ENCODE measurements at regions not wholly inside any gene's neighbourhood (a gene's known extent, or its start where the extent isn't known, plus 50 kb on each side); places are given as distances from the start of the nearest gene placed in this dataset.

DNA sequence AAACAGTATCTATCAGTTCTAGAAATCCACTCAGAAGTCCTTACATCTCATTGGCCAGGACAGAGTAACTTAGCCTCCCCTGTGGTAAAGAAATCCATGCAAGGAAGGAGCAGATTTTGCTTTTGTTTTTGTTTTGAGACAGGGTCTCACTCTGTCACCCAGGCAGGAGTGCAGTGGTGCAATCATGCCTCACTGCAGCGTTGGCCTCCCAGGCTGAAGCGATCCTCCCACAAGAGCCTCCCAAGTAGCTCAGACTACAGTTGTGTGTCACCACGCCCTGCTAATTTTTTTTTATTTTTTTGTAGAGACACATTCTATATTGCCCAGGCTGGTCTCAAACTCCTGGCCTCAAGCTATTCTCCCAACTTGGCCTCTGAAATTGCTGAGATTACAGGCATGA is 185.1 kb downstream of the NRP2 start:
- ATAC-seq (no peak), DNase-seq (ENCODE audit: low spot score) (no peak)
- Mint-ChIP-seq H3K4me3 (no peak overlapping the region), H3K36me3 (no peaks in the 10 kb centered on the region), H3K27ac (no peak overlapping the region), H3K27me3 (ENCODE audit: low read depth) (no peaks in the 10 kb centered on the region), H3K9me3 (0 out of 2 replicates have a peak, but pooled peaks cover 3% of the 10 kb centered on the region), H3K4me1 (no peaks in the 10 kb centered on the region)
- TF ChIP-seq, protein P1, sequence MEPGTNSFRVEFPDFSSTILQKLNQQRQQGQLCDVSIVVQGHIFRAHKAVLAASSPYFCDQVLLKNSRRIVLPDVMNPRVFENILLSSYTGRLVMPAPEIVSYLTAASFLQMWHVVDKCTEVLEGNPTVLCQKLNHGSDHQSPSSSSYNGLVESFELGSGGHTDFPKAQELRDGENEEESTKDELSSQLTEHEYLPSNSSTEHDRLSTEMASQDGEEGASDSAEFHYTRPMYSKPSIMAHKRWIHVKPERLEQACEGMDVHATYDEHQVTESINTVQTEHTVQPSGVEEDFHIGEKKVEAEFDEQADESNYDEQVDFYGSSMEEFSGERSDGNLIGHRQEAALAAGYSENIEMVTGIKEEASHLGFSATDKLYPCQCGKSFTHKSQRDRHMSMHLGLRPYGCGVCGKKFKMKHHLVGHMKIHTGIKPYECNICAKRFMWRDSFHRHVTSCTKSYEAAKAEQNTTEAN (CRISPR knock-in tag; IDR thresholded peaks at IDR 0.05), result no peak
- TF ChIP-seq, protein P2, sequence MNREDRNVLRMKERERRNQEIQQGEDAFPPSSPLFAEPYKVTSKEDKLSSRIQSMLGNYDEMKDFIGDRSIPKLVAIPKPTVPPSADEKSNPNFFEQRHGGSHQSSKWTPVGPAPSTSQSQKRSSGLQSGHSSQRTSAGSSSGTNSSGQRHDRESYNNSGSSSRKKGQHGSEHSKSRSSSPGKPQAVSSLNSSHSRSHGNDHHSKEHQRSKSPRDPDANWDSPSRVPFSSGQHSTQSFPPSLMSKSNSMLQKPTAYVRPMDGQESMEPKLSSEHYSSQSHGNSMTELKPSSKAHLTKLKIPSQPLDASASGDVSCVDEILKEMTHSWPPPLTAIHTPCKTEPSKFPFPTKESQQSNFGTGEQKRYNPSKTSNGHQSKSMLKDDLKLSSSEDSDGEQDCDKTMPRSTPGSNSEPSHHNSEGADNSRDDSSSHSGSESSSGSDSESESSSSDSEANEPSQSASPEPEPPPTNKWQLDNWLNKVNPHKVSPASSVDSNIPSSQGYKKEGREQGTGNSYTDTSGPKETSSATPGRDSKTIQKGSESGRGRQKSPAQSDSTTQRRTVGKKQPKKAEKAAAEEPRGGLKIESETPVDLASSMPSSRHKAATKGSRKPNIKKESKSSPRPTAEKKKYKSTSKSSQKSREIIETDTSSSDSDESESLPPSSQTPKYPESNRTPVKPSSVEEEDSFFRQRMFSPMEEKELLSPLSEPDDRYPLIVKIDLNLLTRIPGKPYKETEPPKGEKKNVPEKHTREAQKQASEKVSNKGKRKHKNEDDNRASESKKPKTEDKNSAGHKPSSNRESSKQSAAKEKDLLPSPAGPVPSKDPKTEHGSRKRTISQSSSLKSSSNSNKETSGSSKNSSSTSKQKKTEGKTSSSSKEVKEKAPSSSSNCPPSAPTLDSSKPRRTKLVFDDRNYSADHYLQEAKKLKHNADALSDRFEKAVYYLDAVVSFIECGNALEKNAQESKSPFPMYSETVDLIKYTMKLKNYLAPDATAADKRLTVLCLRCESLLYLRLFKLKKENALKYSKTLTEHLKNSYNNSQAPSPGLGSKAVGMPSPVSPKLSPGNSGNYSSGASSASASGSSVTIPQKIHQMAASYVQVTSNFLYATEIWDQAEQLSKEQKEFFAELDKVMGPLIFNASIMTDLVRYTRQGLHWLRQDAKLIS (CRISPR knock-in tag; IDR thresholded peaks at IDR 0.05; ENCODE audit: borderline replicate concordance), result no peak
- TF ChIP-seq FOXK1 (CRISPR knock-in tag; IDR thresholded peaks at IDR 0.05) (no peak), TP53 (CRISPR knock-in tag; IDR thresholded peaks at IDR 0.05) (no peak), ZNF423 (CRISPR knock-in tag; IDR thresholded peaks at IDR 0.05) (no peak), FOXP1 (CRISPR knock-in tag; IDR thresholded peaks at IDR 0.05; ENCODE audit: borderline replicate concordance) (no peak), CREM (CRISPR knock-in tag; IDR thresholded peaks at IDR 0.05) (no peak), SMAD3 (CRISPR knock-in tag; IDR thresholded peaks at IDR 0.05; ENCODE audit: borderline replicate concordance) (no peak), ZNF219 (CRISPR knock-in tag; IDR thresholded peaks at IDR 0.05; ENCODE audit: borderline replicate concordance) (no peak)
- TF ChIP-seq, protein P3, sequence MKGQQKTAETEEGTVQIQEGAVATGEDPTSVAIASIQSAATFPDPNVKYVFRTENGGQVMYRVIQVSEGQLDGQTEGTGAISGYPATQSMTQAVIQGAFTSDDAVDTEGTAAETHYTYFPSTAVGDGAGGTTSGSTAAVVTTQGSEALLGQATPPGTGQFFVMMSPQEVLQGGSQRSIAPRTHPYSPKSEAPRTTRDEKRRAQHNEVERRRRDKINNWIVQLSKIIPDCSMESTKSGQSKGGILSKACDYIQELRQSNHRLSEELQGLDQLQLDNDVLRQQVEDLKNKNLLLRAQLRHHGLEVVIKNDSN (CRISPR knock-in tag; IDR thresholded peaks at IDR 0.05), result no peak
- TF ChIP-seq, protein P4, sequence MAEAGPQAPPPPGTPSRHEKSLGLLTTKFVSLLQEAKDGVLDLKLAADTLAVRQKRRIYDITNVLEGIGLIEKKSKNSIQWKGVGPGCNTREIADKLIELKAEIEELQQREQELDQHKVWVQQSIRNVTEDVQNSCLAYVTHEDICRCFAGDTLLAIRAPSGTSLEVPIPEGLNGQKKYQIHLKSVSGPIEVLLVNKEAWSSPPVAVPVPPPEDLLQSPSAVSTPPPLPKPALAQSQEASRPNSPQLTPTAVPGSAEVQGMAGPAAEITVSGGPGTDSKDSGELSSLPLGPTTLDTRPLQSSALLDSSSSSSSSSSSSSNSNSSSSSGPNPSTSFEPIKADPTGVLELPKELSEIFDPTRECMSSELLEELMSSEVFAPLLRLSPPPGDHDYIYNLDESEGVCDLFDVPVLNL (CRISPR knock-in tag; IDR thresholded peaks at IDR 0.05; ENCODE audit: borderline replicate concordance, low read depth), result no peak
- TF ChIP-seq, protein P5, sequence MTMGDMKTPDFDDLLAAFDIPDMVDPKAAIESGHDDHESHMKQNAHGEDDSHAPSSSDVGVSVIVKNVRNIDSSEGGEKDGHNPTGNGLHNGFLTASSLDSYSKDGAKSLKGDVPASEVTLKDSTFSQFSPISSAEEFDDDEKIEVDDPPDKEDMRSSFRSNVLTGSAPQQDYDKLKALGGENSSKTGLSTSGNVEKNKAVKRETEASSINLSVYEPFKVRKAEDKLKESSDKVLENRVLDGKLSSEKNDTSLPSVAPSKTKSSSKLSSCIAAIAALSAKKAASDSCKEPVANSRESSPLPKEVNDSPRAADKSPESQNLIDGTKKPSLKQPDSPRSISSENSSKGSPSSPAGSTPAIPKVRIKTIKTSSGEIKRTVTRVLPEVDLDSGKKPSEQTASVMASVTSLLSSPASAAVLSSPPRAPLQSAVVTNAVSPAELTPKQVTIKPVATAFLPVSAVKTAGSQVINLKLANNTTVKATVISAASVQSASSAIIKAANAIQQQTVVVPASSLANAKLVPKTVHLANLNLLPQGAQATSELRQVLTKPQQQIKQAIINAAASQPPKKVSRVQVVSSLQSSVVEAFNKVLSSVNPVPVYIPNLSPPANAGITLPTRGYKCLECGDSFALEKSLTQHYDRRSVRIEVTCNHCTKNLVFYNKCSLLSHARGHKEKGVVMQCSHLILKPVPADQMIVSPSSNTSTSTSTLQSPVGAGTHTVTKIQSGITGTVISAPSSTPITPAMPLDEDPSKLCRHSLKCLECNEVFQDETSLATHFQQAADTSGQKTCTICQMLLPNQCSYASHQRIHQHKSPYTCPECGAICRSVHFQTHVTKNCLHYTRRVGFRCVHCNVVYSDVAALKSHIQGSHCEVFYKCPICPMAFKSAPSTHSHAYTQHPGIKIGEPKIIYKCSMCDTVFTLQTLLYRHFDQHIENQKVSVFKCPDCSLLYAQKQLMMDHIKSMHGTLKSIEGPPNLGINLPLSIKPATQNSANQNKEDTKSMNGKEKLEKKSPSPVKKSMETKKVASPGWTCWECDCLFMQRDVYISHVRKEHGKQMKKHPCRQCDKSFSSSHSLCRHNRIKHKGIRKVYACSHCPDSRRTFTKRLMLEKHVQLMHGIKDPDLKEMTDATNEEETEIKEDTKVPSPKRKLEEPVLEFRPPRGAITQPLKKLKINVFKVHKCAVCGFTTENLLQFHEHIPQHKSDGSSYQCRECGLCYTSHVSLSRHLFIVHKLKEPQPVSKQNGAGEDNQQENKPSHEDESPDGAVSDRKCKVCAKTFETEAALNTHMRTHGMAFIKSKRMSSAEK (CRISPR knock-in tag; IDR thresholded peaks at IDR 0.05; ENCODE audit: borderline replicate concordance), result no peak
- TF ChIP-seq, protein P6, sequence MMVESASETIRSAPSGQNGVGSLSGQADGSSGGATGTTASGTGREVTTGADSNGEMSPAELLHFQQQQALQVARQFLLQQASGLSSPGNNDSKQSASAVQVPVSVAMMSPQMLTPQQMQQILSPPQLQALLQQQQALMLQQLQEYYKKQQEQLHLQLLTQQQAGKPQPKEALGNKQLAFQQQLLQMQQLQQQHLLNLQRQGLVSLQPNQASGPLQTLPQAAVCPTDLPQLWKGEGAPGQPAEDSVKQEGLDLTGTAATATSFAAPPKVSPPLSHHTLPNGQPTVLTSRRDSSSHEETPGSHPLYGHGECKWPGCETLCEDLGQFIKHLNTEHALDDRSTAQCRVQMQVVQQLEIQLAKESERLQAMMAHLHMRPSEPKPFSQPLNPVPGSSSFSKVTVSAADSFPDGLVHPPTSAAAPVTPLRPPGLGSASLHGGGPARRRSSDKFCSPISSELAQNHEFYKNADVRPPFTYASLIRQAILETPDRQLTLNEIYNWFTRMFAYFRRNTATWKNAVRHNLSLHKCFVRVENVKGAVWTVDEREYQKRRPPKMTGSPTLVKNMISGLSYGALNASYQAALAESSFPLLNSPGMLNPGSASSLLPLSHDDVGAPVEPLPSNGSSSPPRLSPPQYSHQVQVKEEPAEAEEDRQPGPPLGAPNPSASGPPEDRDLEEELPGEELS (CRISPR knock-in tag; IDR thresholded peaks at IDR 0.05), result no peak
- ChIA-PET CTCF (interaction anchor here (1.3 kb wide), 1 partner anchor 59 kb away, joined by 4 read pairs; no protein-coding TSS in a partner anchor), POLR2A (interaction anchor here (0.6 kb wide), 1 partner anchor 70 kb away, joined by 4 read pairs; no protein-coding TSS in a partner anchor)

Measured in WTC11 (cell line).